NAMALWA (cell line): ENCODE measurements at regions not wholly inside any gene's neighbourhood (a gene's known extent, or its start where the extent isn't known, plus 50 kb on each side); places are given as distances from the start of the nearest gene placed in this dataset.

ENCODE experiments used
- DNase-seq: peaks from one replicate; pipeline ENCODE4 v3.0.0-alpha.2; 2015; ENCODE audit warnings: low spot score

- no peak for DNase-seq
Observed at GRCh38 chr3:31249545-31249944, 283.2 kb upstream of the STT3B start.

- DNase-seq: no peak
Observed at GRCh38 chr3:31250116-31250777, 282.5 kb upstream of the STT3B start.

GRCh38 chr3:31251083-31251482, 281.6 kb upstream of the STT3B start:
- DNase-seq: no peak

- no peak for DNase-seq
Observed at GRCh38 chr3:31252216-31253185, 280.2 kb upstream of the STT3B start.

GRCh38 chr3:31253782-31254181, 278.9 kb upstream of the STT3B start:
- DNase-seq: no peak

- DNase-seq: no peak
Observed at GRCh38 chr3:31254483-31254882, 278.2 kb upstream of the STT3B start.

GRCh38 chr3:31255007-31255581, 277.6 kb upstream of the STT3B start:
- no peak for DNase-seq

- no peak for DNase-seq
Observed at GRCh38 chr3:31262201-31262600, 270.5 kb upstream of the STT3B start.

- no peak for DNase-seq
Observed at GRCh38 chr3:31263897-31264296, 268.8 kb upstream of the STT3B start.

- peak; percentile 8 for DNase-seq
Observed at GRCh38 chr3:31265646-31266428, 266.9 kb upstream of the STT3B start.

- no peak for DNase-seq
Observed at GRCh38 chr3:31268868-31269267, 263.9 kb upstream of the STT3B start.

- DNase-seq: no peak
Observed at GRCh38 chr3:31270010-31270409, 262.7 kb upstream of the STT3B start.

GRCh38 chr3:31274326-31275024, 258.2 kb upstream of the STT3B start:
- DNase-seq: no peak

- no peak for DNase-seq
Observed at GRCh38 chr3:31275038-31275572, 257.6 kb upstream of the STT3B start.

GRCh38 chr3:31275583-31275982, 257.1 kb upstream of the STT3B start:
- DNase-seq: no peak

- DNase-seq: no peak
Observed at GRCh38 chr3:31277582-31277981, 255.1 kb upstream of the STT3B start.

GRCh38 chr3:31278532-31278931, 254.2 kb upstream of the STT3B start:
- DNase-seq: no peak

GRCh38 chr3:31284776-31285175, 247.9 kb upstream of the STT3B start:
- DNase-seq: no peak

GRCh38 chr3:31285833-31286486, 246.8 kb upstream of the STT3B start:
- DNase-seq: no peak

GRCh38 chr3:31288224-31288623, 244.5 kb upstream of the STT3B start:
- DNase-seq: no peak

GRCh38 chr3:31288641-31289100, 244.1 kb upstream of the STT3B start:
- DNase-seq: no peak
